IgD-negative memory B cell (primary cell): ENCODE measurements at regions not wholly inside any gene's neighbourhood (a gene's known extent, or its start where the extent isn't known, plus 50 kb on each side); places are given as distances from the start of the nearest gene placed in this dataset.

Source experiments
- H3K27ac Mint-ChIP-seq, 3 donors: one replicate each; pipeline ENCODE4 v1.8.0; 2020 to 2022; ENCODE audit warnings: mild to moderate bottlenecking in 3 of 3, mixed read lengths in 3 of 3, moderate library complexity in 1 of 3
- H3K27me3 Mint-ChIP-seq: one replicate; pipeline ENCODE4 v1.8.0; 2021; ENCODE audit warnings: mixed read lengths
- H3K36me3 Mint-ChIP-seq: one replicate; pipeline ENCODE4 v1.8.0; 2020; ENCODE audit warnings: mild to moderate bottlenecking, mixed read lengths
- H3K4me1 Mint-ChIP-seq, 3 donors: one replicate each; pipeline ENCODE4 v1.8.0; 2020 to 2022; ENCODE audit warnings: mixed read lengths in 3 of 3, mild to moderate bottlenecking in 1 of 3
- H3K4me3 Mint-ChIP-seq, 4 donors: one replicate each; pipeline ENCODE4 v1.8.0; 2020 to 2022; ENCODE audit warnings: mild to moderate bottlenecking in 4 of 4, mixed read lengths in 4 of 4, moderate library complexity in 3 of 4
- H3K9me3 Mint-ChIP-seq, 3 donors: one replicate each; pipeline ENCODE4 v1.8.0; 2020 to 2021; ENCODE audit warnings: mixed read lengths in 3 of 3, mild to moderate bottlenecking in 1 of 3

GRCh38 chrX:149230689-149231088 lies 274.4 kb downstream of the IDS start:
- no peaks in the 10 kb centered on the region for H3K4me1 Mint-ChIP-seq

GRCh38 chrX:149223854-149224253 lies 281.3 kb downstream of the IDS start:
- Mint-ChIP-seq H3K36me3 (no peaks in the 10 kb centered on the region), H3K9me3 (peaks cover 1 to 13% (median 5%) of the 10 kb centered on the region in 3 donors), H3K4me1 (no peaks in the 10 kb centered on the region), H3K27ac (no peak overlapping the region), H3K27me3 (no peaks in the 10 kb centered on the region), H3K4me3 (no peak overlapping the region)

More at GRCh38 chrX:149230689-149231088, 274.4 kb downstream of the IDS start:
- no peak overlapping the region for H3K4me3 Mint-ChIP-seq
- H3K27ac Mint-ChIP-seq = no peak overlapping the region
- H3K9me3 Mint-ChIP-seq = peaks cover 1 to 13% (median 6%) of the 10 kb centered on the region in 3 donors
- H3K36me3 Mint-ChIP-seq = no peaks in the 10 kb centered on the region
- peaks cover 4% of the 10 kb centered on the region for H3K27me3 Mint-ChIP-seq

- no peaks in the 10 kb centered on the region for H3K27me3 Mint-ChIP-seq
- H3K4me1 Mint-ChIP-seq = no peaks in the 10 kb centered on the region
- H3K27ac Mint-ChIP-seq = no peak overlapping the region
- peaks cover 2 to 5% (median 2%) of the 10 kb centered on the region in 3 donors for H3K9me3 Mint-ChIP-seq
- H3K36me3 Mint-ChIP-seq = no peaks in the 10 kb centered on the region
- H3K4me3 Mint-ChIP-seq = no peak overlapping the region
Observed at GRCh38 chrX:149222040-149222439, 283.1 kb downstream of the IDS start.

- Mint-ChIP-seq H3K4me1 (no peaks in the 10 kb centered on the region), H3K4me3 (no peak overlapping the region), H3K9me3 (peaks cover 2 to 8% (median 3%) of the 10 kb centered on the region in 3 donors), H3K27ac (no peak overlapping the region), H3K36me3 (no peaks in the 10 kb centered on the region), H3K27me3 (no peaks in the 10 kb centered on the region)
Observed at GRCh38 chrX:149221230-149221629, 283.9 kb downstream of the IDS start.

- Mint-ChIP-seq H3K27ac (no peak overlapping the region), H3K4me3 (no peak overlapping the region), H3K9me3 (peaks cover under 1 to 9% (median 8%) of the 10 kb centered on the region in 3 donors), H3K4me1 (no peaks in the 10 kb centered on the region), H3K36me3 (no peaks in the 10 kb centered on the region), H3K27me3 (no peaks in the 10 kb centered on the region)
Observed at GRCh38 chrX:149213264-149213663, 291.8 kb downstream of the IDS start.

- Mint-ChIP-seq H3K27ac (no peak overlapping the region), H3K4me1 (no peaks in the 10 kb centered on the region), H3K27me3 (peaks cover 1% of the 10 kb centered on the region), H3K9me3 (no peaks in the 10 kb centered on the region), H3K36me3 (no peaks in the 10 kb centered on the region), H3K4me3 (no peak overlapping the region)
Observed at GRCh38 chrX:149208307-149208706, 296.8 kb downstream of the IDS start.

- Mint-ChIP-seq H3K27ac (no peak overlapping the region), H3K4me1 (no peaks in the 10 kb centered on the region), H3K27me3 (peaks cover 1% of the 10 kb centered on the region), H3K9me3 (peaks cover 0 to 4% (median 0%) of the 10 kb centered on the region in 3 donors), H3K4me3 (no peak overlapping the region), H3K36me3 (no peaks in the 10 kb centered on the region)
Observed at GRCh38 chrX:149207518-149207917, 297.6 kb downstream of the IDS start.

GRCh38 chrX:149205937-149206336 lies 299.2 kb downstream of the IDS start:
- H3K27ac Mint-ChIP-seq = no peak overlapping the region
- no peaks in the 10 kb centered on the region for H3K36me3 Mint-ChIP-seq
- H3K4me3 Mint-ChIP-seq = no peak overlapping the region
- H3K27me3 Mint-ChIP-seq = peaks cover 1% of the 10 kb centered on the region
- H3K4me1 Mint-ChIP-seq = no peaks in the 10 kb centered on the region
- H3K9me3 Mint-ChIP-seq = peaks cover 0 to 4% (median 0%) of the 10 kb centered on the region in 3 donors

GRCh38 chrX:149205081-149205480 lies 300.0 kb downstream of the IDS start:
- Mint-ChIP-seq H3K27ac (no peak overlapping the region), H3K9me3 (peaks cover 0 to 6% (median 4%) of the 10 kb centered on the region in 3 donors), H3K27me3 (peaks cover 1% of the 10 kb centered on the region), H3K4me1 (no peaks in the 10 kb centered on the region), H3K4me3 (no peak overlapping the region), H3K36me3 (no peaks in the 10 kb centered on the region)

- no peaks in the 10 kb centered on the region for H3K27me3 Mint-ChIP-seq
- H3K9me3 Mint-ChIP-seq = peaks cover 4 to 10% (median 6%) of the 10 kb centered on the region in 3 donors
- no peak overlapping the region for H3K4me3 Mint-ChIP-seq
- H3K27ac Mint-ChIP-seq = no peak overlapping the region
- no peaks in the 10 kb centered on the region for H3K4me1 Mint-ChIP-seq
- no peaks in the 10 kb centered on the region for H3K36me3 Mint-ChIP-seq
Observed at GRCh38 chrX:149199734-149200133, 305.4 kb downstream of the IDS start.

GRCh38 chrX:149198980-149199732 lies 305.9 kb downstream of the IDS start:
- H3K4me1 Mint-ChIP-seq = no peaks in the 10 kb centered on the region
- H3K36me3 Mint-ChIP-seq = no peaks in the 10 kb centered on the region
- H3K4me3 Mint-ChIP-seq = no peak overlapping the region
- H3K27me3 Mint-ChIP-seq = no peaks in the 10 kb centered on the region
- no peak overlapping the region for H3K27ac Mint-ChIP-seq
- peaks cover 4 to 10% (median 6%) of the 10 kb centered on the region in 3 donors for H3K9me3 Mint-ChIP-seq

- no peak overlapping the region for H3K27ac Mint-ChIP-seq
- no peak overlapping the region for H3K4me3 Mint-ChIP-seq
- H3K9me3 Mint-ChIP-seq = no peaks in the 10 kb centered on the region
- H3K36me3 Mint-ChIP-seq = no peaks in the 10 kb centered on the region
- no peaks in the 10 kb centered on the region for H3K4me1 Mint-ChIP-seq
- no peaks in the 10 kb centered on the region for H3K27me3 Mint-ChIP-seq
Observed at GRCh38 chrX:149185087-149185486, 320.0 kb downstream of the IDS start.

GRCh38 chrX:149161435-149162088 lies 343.5 kb downstream of the IDS start:
- H3K4me1 Mint-ChIP-seq = no peaks in the 10 kb centered on the region
- H3K9me3 Mint-ChIP-seq = peaks cover 0 to 3% (median 1%) of the 10 kb centered on the region in 3 donors
- no peaks in the 10 kb centered on the region for H3K36me3 Mint-ChIP-seq
- no peak overlapping the region for H3K4me3 Mint-ChIP-seq
- H3K27ac Mint-ChIP-seq = no peak overlapping the region
- peaks cover 5% of the 10 kb centered on the region for H3K27me3 Mint-ChIP-seq

- H3K4me1 Mint-ChIP-seq = no peaks in the 10 kb centered on the region
- H3K4me3 Mint-ChIP-seq = no peak overlapping the region
- H3K27me3 Mint-ChIP-seq = peaks cover 5% of the 10 kb centered on the region
- H3K36me3 Mint-ChIP-seq = no peaks in the 10 kb centered on the region
- no peak overlapping the region for H3K27ac Mint-ChIP-seq
- H3K9me3 Mint-ChIP-seq = peaks cover 0 to 3% (median 0%) of the 10 kb centered on the region in 3 donors
Observed at GRCh38 chrX:149157976-149158375, 347.1 kb downstream of the IDS start.

- Mint-ChIP-seq H3K4me3 (no peak overlapping the region), H3K4me1 (no peaks in the 10 kb centered on the region), H3K27ac (no peak overlapping the region), H3K36me3 (no peaks in the 10 kb centered on the region), H3K27me3 (no peaks in the 10 kb centered on the region), H3K9me3 (no peaks in the 10 kb centered on the region)
Observed at GRCh38 chrX:149152941-149153340, 352.2 kb downstream of the IDS start.
